Upper lobe of right lung (tissue), 1 donor: ENCODE measurements at regions not wholly inside any gene's neighbourhood (a gene's known extent, or its start where the extent isn't known, plus 50 kb on each side); places are given as distances from the start of the nearest gene placed in this dataset.
"Not testable (repeated sequence)": the region's sequence is repeated elsewhere in the genome, so short reads cannot be mapped to it uniquely, and the experiment has no call there.

ENCODE experiments used
- ATAC-seq: fragments of 200-7000 bp; cut with Tn5 transposase; one replicate; pipeline ENCODE4 v1.9.1; 2020; ENCODE audit warnings: mild to moderate bottlenecking, moderate library complexity
- DNase-seq: peaks from one replicate; pipeline ENCODE4 v3.0.0-alpha.2; 2020
- H3K27ac ChIP-seq: fragments of 200-600 bp; one replicate; pipeline ENCODE4 v1.8.0; 2022
- H3K27me3 ChIP-seq: fragments of 200-600 bp; one replicate; pipeline ENCODE4 v1.8.0; 2022; ENCODE audit warnings: mild to moderate bottlenecking
- H3K36me3 ChIP-seq: fragments of 200-600 bp; one replicate; pipeline ENCODE4 v1.8.0; 2022
- H3K4me1 ChIP-seq: fragments of 200-600 bp; one replicate; pipeline ENCODE4 v1.8.0; 2022
- H3K4me3 ChIP-seq: fragments of 200-600 bp; one replicate; pipeline ENCODE4 v1.8.0; 2022; ENCODE audit warnings: mild to moderate bottlenecking
- H3K9me3 ChIP-seq: fragments of 200-600 bp; one replicate; pipeline ENCODE4 v1.8.0; 2022
- CTCF ChIP-seq: fragments of 200-600 bp; IDR thresholded peaks from one replicate; pipeline ENCODE4 v1.8.0; 2022; ENCODE audit warnings: antibody characterized with exemption
- intact Hi-C: fragments of 100-400 bp; cut with DNase I; formaldehyde crosslinking; loops from one replicate; pipeline ENCODE4 v1.11.0; 2022
- donor health status: DM: no; HTN: yes; CAD: no; lungs with severe emphysema.

DNA sequence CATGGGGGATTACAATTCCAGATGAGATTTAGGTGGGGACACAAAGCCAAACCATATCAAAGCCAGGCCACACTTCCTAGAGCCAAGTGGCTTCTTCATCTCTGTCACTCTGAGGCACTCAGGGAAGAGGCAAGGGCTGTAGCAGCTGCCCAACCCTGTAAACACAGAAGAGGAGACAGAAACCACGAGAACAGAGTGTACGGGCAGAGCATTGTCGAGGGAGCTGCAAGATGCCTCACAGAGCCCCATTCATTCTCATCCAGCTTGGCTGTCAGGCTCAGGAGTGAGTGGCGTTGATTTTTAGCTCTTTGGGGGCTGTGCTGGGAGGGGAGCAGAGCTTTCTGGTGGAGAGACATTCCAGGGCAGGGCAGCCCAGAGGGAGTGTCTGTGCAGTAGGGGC lies 117.2 kb upstream of the SALL1 start:
- no peak for DNase-seq
- intact Hi-C loops: no loop called here
- Histone ChIP-seq H3K27me3 (no peaks in the 10 kb centered on the region), H3K4me1 (no peaks in the 10 kb centered on the region), H3K9me3 (no peaks in the 10 kb centered on the region), H3K27ac (no peak overlapping the region), H3K4me3 (no peak overlapping the region), H3K36me3 (no peaks in the 10 kb centered on the region)
- no peak for TF ChIP-seq CTCF
- no peak for ATAC-seq

DNA sequence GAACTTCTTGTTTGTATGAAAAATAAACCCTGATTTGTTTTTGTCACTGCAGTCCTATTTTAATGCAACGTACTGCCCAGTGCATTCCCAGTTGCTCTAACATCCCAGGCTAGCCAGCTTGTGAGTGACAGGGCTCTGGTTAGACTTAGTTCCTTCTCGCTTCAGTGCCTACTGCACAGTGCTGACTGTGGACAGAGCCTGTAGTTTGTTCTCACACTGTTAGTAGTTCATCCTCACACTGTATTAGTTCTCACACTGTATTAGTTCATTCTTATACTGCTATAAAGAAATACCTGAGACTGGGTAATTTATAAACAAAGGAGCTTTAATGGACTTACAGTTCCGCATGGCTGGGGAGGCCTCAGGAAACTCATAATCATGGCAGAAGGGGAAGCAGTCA lies 116.6 kb upstream of the SALL1 start:
- no peak overlapping the region for H3K27ac ChIP-seq
- ATAC-seq: no peak
- DNase-seq: no peak
- no peaks in the 10 kb centered on the region for H3K4me1 ChIP-seq
- H3K36me3 ChIP-seq: no peaks in the 10 kb centered on the region
- no peaks in the 10 kb centered on the region for H3K9me3 ChIP-seq
- TF ChIP-seq CTCF: no peak
- H3K27me3 ChIP-seq: no peaks in the 10 kb centered on the region
- H3K4me3 ChIP-seq: no peak overlapping the region
- intact Hi-C loops: no loop called here

GRCh38 chr16:51262428-51262827 lies 111.4 kb upstream of the SALL1 start:
- no peaks in the 10 kb centered on the region for H3K9me3 ChIP-seq
- TF ChIP-seq CTCF: no peak

DNA sequence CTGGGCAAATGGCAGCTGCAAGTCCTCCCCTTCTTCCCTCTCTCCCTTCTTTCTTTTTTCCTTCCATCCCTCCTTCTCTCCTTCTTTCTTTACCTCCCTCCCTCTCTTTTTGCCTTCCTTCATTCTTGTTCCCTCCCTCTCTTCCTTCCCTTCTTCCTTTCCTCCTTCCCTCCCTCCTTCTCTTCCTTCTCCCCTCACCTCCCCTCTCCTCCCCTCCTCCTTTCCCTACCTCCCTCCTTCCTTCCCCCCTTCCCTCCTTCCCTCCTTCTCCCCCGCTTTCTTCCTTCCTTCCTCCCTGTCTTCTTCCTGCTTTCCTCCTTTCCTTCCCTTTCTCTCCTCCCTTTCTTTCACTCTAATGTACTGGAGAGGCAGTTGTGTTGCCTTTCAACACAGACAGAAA lies 110.8 kb upstream of the SALL1 start:
- intact Hi-C loops: no loop called here
- no peaks in the 10 kb centered on the region for H3K9me3 ChIP-seq
- TF ChIP-seq CTCF: no peak
- H3K4me3 ChIP-seq: no peak overlapping the region
- H3K27me3 ChIP-seq: no peaks in the 10 kb centered on the region
- no peaks in the 10 kb centered on the region for H3K4me1 ChIP-seq
- H3K36me3 ChIP-seq: no peaks in the 10 kb centered on the region
- ATAC-seq (no peak), DNase-seq (no peak)
- no peak overlapping the region for H3K27ac ChIP-seq

More at GRCh38 chr16:51262428-51262827, 111.4 kb upstream of the SALL1 start:
- Histone ChIP-seq H3K4me1 (no peaks in the 10 kb centered on the region), H3K27ac (no peak overlapping the region), H3K4me3 (no peak overlapping the region), H3K27me3 (no peaks in the 10 kb centered on the region), H3K36me3 (no peaks in the 10 kb centered on the region)
- ATAC-seq: no peak
- intact Hi-C loops: no loop called here
- DNase-seq: no peak

DNA sequence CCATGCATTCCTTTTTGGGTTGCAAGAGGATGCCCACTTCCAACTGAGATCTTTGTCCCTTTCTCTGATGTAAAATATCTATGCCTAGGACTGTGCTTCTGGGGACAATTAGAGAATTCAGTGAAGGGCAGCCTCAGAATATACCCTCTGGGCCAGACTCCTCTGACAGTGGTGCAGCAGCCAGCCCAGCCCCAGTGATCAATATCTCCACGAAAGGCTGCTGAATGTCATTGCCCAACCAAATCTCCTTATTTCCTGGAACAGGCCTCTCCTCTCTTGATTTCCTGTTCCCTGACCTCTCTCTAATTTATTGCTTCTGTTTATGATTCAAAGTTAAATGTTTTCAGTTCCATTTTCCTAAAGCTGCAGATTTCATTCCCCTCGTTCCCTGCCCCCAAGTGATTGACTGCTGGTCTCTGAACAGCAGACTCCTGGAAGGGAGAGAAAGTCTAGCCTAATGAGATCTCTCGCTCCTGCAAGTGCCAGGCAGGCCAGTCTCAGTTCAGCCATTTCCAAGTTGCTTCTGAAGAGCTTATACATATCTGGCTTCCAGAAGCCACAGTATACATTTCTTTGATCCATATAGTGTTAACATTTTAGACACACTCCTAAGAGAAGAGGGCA lies 104.4 kb upstream of the SALL1 start:
- Histone ChIP-seq H3K36me3 (no peaks in the 10 kb centered on the region), H3K27me3 (no peaks in the 10 kb centered on the region), H3K4me3 (no peak overlapping the region), H3K4me1 (no peaks in the 10 kb centered on the region), H3K9me3 (no peaks in the 10 kb centered on the region), H3K27ac (no peak overlapping the region)
- DNase-seq: no peak
- ATAC-seq: no peak
- intact Hi-C loops: no loop called here
- TF ChIP-seq CTCF: no peak

GRCh38 chr16:51254390-51254789 lies 103.3 kb upstream of the SALL1 start:
- H3K27ac ChIP-seq, H3K27me3 ChIP-seq, DNase-seq, H3K4me1 ChIP-seq, H3K36me3 ChIP-seq, ATAC-seq, H3K4me3 ChIP-seq, intact Hi-C loops, H3K9me3 ChIP-seq: not testable (repeated sequence)
